ENCODE measurements at regions not wholly inside any gene's neighbourhood (a gene's known extent, or its start where the extent isn't known, plus 50 kb on each side); places are given as distances from the start of the nearest gene placed in this dataset.

GRCh38 chr9:79780559-79780958, 208.8 kb downstream of the TLE4 start:
- no peak for TF ChIP-seq EZH2 (IDR thresholded peaks at IDR 0.05)
- TF ChIP-seq POLR2AphosphoS5 (IDR thresholded peaks at IDR 0.05; ENCODE audit: borderline replicate concordance, low read depth, low read length): no peak
